Uterus (tissue), 3 donors: ENCODE measurements at regions not wholly inside any gene's neighbourhood (a gene's known extent, or its start where the extent isn't known, plus 50 kb on each side); places are given as distances from the start of the nearest gene placed in this dataset.

Experiments
- DNase-seq, 2 donors: peaks; one replicate each; pipeline ENCODE4 v3.0.0-alpha.2; 2019 to 2020
- H3K27ac ChIP-seq, 2 donors: fragments of 200-600 bp; sonication (generic); 1 replicate in 1 of 2; 2 replicates in 1 of 2; pipeline ENCODE4 v1.5.1; 2016 to 2018
- H3K27me3 ChIP-seq, 2 donors: fragments of 200-600 bp; sonication (generic); one replicate each; pipeline ENCODE4 v1.5.1; 2018 to 2019; ENCODE audit warnings: control low read depth in 1 of 2
- H3K36me3 ChIP-seq, 2 donors: fragments of 200-600 bp; sonication (generic); one replicate each; pipeline ENCODE4 v1.5.1; 2019; ENCODE audit warnings: control low read depth in 1 of 2
- H3K4me1 ChIP-seq, 2 donors: fragments of 200-600 bp; sonication (generic); one replicate each; pipeline ENCODE4 v1.5.1; 2018 to 2019; ENCODE audit warnings: control low read depth in 1 of 2
- H3K4me3 ChIP-seq, 2 donors: fragments of 200-600 bp; sonication (generic); 1 replicate in 1 of 2; 2 replicates in 1 of 2; pipeline ENCODE4 v1.5.1; 2018 to 2019; ENCODE audit warnings: mild to moderate bottlenecking in 1 of 2
- H3K9me3 ChIP-seq, 2 donors: fragments of 200-600 bp; sonication (generic); one replicate each; pipeline ENCODE4 v1.5.1; 2019; ENCODE audit warnings: control low read depth in 1 of 2
- POLR2A ChIP-seq, 2 donors: fragments of 450-650 bp; IDR thresholded peaks; one replicate each; pipeline ENCODE4 v1.6.1; 2016; ENCODE audit warnings: antibody characterized with exemption in 2 of 2, mild to moderate bottlenecking in 1 of 2, moderate library complexity in 1 of 2
- intact Hi-C: fragments of 100-400 bp; cut with DNase I; formaldehyde crosslinking; loops from one replicate; pipeline ENCODE4 v1.15.1; 2023; ENCODE audit warnings: low total_unique reads
- TF ChIP-seq, protein P1 (sequence below), 4 experiments: fragments of 200-600 bp in 2 of 4; fragments of 450-650 bp in 2 of 4; sonication (generic) in 2 of 4; IDR thresholded peaks; one replicate each; pipeline ENCODE4 v1.5.1; 2016 to 2019; ENCODE audit warnings: antibody characterized with exemption in 4 of 4, mild to moderate bottlenecking in 2 of 4, moderate library complexity in 1 of 4
- donor health status: DM: yes; HTN: yes; CAD: no.

DNA sequence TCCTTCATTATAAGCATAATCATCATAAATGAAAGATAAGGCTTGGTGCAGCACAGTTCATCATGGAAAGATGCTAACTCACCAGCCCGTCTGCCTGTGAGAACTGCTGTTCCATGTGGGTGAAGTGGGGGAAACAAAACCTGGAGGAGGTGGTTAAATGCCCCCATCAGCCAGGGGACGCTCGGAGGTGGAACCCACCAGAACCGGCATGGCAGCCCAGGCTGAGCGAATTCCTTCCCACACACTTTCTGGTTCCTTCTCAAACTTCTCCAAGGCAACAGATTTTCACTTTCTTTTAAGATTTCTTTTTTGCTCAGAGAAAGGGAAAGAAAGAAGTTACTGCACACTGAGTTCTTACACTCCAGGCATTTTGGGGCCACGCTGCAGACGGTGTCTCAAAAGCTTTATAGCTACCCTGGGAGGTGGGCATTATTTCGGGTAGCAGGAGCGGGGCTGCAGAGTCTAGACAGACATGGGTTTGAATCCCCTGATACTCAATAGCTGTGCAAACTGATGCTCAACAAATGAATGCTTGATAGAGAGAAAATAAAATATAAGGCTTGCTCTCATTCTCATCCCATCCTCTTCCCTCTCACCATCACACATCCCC lies 190.7 kb downstream of the BCL11B start:
- H3K27ac ChIP-seq: no peak overlapping the region
- no peaks in the 10 kb centered on the region for H3K36me3 ChIP-seq
- intact Hi-C loops: no loop called here
- DNase-seq: no peak
- H3K4me3 ChIP-seq: no peak overlapping the region
- no peaks in the 10 kb centered on the region for H3K4me1 ChIP-seq
- no peaks in the 10 kb centered on the region for H3K9me3 ChIP-seq
- no peaks in the 10 kb centered on the region for H3K27me3 ChIP-seq
- TF ChIP-seq, protein P1, sequence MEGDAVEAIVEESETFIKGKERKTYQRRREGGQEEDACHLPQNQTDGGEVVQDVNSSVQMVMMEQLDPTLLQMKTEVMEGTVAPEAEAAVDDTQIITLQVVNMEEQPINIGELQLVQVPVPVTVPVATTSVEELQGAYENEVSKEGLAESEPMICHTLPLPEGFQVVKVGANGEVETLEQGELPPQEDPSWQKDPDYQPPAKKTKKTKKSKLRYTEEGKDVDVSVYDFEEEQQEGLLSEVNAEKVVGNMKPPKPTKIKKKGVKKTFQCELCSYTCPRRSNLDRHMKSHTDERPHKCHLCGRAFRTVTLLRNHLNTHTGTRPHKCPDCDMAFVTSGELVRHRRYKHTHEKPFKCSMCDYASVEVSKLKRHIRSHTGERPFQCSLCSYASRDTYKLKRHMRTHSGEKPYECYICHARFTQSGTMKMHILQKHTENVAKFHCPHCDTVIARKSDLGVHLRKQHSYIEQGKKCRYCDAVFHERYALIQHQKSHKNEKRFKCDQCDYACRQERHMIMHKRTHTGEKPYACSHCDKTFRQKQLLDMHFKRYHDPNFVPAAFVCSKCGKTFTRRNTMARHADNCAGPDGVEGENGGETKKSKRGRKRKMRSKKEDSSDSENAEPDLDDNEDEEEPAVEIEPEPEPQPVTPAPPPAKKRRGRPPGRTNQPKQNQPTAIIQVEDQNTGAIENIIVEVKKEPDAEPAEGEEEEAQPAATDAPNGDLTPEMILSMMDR (IDR thresholded peaks at IDR 0.05): no peak

DNA sequence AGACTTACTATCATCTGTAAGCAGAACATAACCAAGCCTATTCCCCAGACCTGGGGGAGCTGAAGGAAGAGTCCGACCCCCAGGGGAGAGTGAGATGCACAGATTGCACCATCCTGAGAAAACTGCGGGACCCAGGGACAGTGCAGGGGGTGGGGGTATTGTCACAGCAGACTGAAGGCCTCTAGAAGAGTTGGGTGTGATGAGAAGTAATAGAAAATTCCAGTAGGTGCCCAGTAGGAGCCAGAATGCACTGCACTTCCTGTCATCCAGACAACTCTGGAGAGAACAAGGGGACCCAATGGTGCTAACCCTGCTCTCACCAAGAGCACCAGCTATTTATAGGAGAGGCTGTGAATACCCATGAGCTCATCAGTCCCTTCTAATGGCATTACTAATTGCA lies 190.1 kb downstream of the BCL11B start:
- no peak for DNase-seq
- TF ChIP-seq POLR2A (IDR thresholded peaks at IDR 0.05): no peak
- TF ChIP-seq, protein P1 (IDR thresholded peaks at IDR 0.05): no peak
- H3K4me1 ChIP-seq: no peaks in the 10 kb centered on the region
- H3K9me3 ChIP-seq: no peaks in the 10 kb centered on the region
- no peak overlapping the region for H3K27ac ChIP-seq
- no peaks in the 10 kb centered on the region for H3K36me3 ChIP-seq
- intact Hi-C loops: no loop called here
- H3K27me3 ChIP-seq: no peaks in the 10 kb centered on the region
- no peak overlapping the region for H3K4me3 ChIP-seq

DNA sequence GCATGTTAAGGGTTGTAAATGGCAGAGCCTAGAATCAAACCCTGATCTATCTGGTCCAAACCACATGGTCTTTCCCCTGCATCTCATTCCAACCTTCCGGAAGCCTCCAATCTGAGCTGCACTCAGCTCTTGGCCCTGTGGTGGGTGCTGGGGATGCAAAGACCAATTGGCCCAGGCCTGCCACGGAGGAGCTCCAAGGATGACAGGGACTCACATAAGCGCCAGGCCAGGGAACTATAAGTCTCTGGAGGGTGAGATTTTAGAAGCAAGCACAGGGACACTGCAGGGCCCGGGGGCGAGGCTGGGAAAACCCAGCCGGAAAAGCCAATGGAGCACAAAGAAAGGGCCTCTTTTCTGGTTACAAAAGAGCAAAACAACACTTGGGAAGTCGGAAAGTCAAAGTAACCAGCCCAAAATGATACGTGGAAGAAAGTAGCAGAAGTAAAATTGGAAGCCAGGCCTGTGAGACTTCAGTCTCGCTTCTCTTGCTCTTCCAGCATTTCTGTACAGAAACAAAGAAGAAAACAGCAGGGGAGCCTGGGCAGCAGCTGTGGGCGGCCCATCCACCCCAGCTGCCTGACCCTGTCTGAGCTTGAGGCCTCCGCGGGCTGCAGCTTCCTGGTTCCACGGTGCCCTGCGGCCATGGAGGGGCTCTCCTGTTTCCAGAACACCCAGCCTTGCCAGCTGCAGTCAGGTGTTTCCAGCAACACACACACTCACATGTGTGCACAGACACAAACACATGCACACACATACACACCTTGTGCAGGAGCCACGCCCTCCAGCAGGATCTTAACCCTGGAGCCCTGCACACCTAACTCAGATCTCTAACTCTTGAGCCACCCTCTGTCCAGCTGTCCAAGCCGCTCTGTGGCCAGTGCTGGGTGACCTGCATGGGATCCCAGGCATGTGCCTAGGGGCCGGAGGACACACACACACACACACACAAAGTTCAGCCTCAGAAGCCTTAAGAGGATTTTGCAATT lies 178.2 kb downstream of the BCL11B start:
- Histone ChIP-seq H3K4me3 (no peak overlapping the region), H3K4me1 (no peaks in the 10 kb centered on the region), H3K27ac (no peak overlapping the region), H3K27me3 (no peaks in the 10 kb centered on the region), H3K9me3 (no peaks in the 10 kb centered on the region), H3K36me3 (no peaks in the 10 kb centered on the region)
- TF ChIP-seq, protein P1 (IDR thresholded peaks at IDR 0.05): no peak
- no peak for TF ChIP-seq POLR2A (IDR thresholded peaks at IDR 0.05)
- intact Hi-C loops: no loop called here
- DNase-seq: no peak

DNA sequence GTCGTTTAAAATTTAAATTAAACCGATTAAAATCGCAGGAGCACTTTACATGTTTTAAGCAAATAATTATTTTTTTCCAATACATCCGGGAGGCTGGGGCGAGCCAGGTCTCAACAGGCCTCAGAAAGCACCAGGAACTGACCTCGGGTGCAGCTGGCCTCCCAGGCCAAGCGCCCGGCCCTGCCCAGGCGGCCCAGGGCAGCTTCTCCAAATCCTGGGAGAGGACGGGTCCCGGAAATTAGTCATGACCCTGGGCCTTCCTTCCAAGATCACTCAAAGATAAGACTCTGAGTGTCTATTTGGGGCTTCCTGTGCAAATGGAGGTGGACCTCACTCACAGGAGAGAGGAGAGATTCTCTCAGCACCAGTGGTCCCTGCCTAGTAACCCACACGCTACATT lies 177.1 kb downstream of the BCL11B start:
- Histone ChIP-seq H3K4me1 (no peaks in the 10 kb centered on the region), H3K9me3 (no peaks in the 10 kb centered on the region), H3K36me3 (no peaks in the 10 kb centered on the region), H3K27me3 (no peaks in the 10 kb centered on the region), H3K27ac (no peak overlapping the region), H3K4me3 (no peak overlapping the region)
- intact Hi-C loops: no loop called here
- TF ChIP-seq POLR2A (IDR thresholded peaks at IDR 0.05): no peak
- TF ChIP-seq, protein P1 (IDR thresholded peaks at IDR 0.05): no peak
- no peak for DNase-seq

DNA sequence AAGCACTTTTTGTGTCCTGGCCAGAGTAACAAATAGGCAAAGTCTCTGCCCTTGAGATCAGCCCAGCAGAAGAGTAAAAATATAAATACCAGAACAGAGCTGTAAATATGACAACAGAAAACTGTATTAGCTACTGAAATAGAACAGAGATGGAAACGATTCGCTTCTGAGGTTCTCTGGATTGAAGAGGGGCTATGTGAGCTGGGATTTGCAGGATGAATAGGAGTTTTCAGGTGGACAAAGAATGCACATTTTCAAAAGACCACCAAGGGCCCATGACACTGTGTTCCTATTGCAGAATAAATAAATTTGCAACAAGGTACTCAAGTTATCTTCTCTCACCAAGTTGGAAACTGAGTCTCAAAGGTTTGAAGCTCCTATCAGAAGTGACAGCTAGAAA lies 176.6 kb downstream of the BCL11B start:
- no peaks in the 10 kb centered on the region for H3K4me1 ChIP-seq
- no peak for TF ChIP-seq POLR2A (IDR thresholded peaks at IDR 0.05)
- TF ChIP-seq, protein P1 (IDR thresholded peaks at IDR 0.05): no peak
- no peaks in the 10 kb centered on the region for H3K27me3 ChIP-seq
- intact Hi-C loops: no loop called here
- H3K4me3 ChIP-seq: no peak overlapping the region
- DNase-seq: no peak
- H3K36me3 ChIP-seq: no peaks in the 10 kb centered on the region
- H3K9me3 ChIP-seq: no peaks in the 10 kb centered on the region
- no peak overlapping the region for H3K27ac ChIP-seq
